ENCODE measurements at regions not wholly inside any gene's neighbourhood (a gene's known extent, or its start where the extent isn't known, plus 50 kb on each side); places are given as distances from the start of the nearest gene placed in this dataset.
"Not testable (repeated sequence)": the region's sequence is repeated elsewhere in the genome, so short reads cannot be mapped to it uniquely, and the experiment has no call there.

DNA sequence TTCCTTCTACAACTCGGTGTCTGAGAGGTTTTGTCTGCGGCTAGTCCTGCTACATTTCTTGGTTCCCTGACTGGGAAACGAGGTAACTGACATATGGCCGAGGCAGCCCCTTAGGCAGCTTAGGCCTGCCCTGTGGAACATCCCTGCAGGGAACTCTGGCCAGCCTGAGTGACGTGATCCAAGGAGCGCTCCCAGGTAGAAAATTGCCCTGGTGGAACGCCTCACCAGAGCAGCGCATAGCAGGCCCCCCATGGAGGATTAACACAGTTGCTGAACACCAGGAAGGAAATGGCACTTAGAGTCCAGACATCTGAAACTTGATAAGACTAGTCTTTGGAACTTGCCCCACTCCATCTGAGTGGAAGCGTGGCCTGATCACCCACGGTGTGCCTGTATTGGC lies 837.4 kb upstream of the NDST4 start:
- H3K9ac ChIP-seq (ENCODE audit: low read depth, low read length): no peak overlapping the region
- no peaks in the 10 kb centered on the region for H3K9me3 ChIP-seq (ENCODE audit: control insufficient read depth, insufficient read depth, low read length)
- no peaks in the 10 kb centered on the region for H3K36me3 ChIP-seq (ENCODE audit: insufficient read depth, low read length)
- no peaks in the 10 kb centered on the region for H3K4me1 ChIP-seq (ENCODE audit: insufficient read depth, low read length)

- not testable (repeated sequence) for H3K9me3 ChIP-seq (ENCODE audit: control insufficient read depth, insufficient read depth, low read length); H3K4me1 ChIP-seq (ENCODE audit: insufficient read depth, low read length); H3K9ac ChIP-seq (ENCODE audit: low read depth, low read length); H3K36me3 ChIP-seq (ENCODE audit: insufficient read depth, low read length)
Observed at GRCh38 chr4:115949974-115950743, 836.7 kb upstream of the NDST4 start.

DNA sequence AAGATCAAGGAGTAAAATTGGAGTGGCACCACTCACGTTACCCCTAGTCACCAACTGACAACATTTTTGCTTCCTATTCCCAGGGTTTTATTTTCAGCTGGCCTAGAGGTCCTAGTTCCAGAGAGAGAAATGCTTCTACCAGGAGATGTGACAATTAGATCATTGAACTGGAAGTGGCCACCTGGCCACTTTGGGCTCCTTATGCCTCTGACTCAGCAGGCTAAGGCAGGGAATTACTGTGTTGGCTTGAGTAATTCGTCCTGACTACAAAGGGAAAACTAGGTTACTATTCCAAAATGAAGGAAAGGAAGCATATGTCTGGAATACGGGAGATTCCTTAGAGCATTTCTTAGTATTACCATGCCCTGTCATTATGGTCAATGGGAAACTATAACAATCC lies 831.6 kb upstream of the NDST4 start:
- Histone ChIP-seq H3K36me3 (ENCODE audit: insufficient read depth, low read length) (no peaks in the 10 kb centered on the region), H3K9me3 (ENCODE audit: control insufficient read depth, insufficient read depth, low read length) (peaks cover 20% of the 10 kb centered on the region), H3K4me1 (ENCODE audit: insufficient read depth, low read length) (no peaks in the 10 kb centered on the region), H3K9ac (ENCODE audit: low read depth, low read length) (no peak overlapping the region)

DNA sequence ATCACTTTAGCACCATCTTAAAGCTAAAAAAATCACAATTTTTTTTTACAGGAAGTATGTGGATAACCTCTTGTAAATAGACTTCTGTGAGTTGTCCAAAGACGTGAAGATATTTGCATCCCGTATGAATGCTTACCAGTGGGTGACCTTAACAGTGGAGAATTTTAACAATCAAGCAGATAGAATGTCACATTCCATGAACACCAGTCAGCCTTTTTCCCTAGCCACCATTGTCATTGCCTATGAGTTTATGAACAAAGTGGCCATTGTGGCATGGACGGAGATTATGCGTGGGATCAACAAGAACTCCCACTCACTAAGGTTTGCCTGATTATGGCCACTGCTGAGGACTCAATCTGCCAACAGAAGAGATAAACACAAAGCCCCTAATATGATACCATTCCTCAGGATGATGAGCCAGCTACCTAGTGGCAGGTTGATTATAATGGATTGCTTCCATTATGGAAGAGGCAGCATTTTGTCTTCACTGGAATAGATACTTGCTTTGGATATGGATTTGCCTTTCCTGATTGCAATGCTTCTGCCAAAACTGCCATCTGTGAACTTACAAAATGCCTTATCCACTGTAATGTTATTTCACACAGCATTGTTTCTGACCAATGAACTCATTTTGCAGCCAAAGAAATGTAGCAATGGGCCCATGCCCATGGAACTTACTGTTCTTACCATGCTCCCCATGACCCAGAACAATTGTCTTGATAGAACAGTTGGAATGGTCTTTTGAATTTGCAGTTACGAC lies 830.9 kb upstream of the NDST4 start:
- Histone ChIP-seq H3K36me3 (ENCODE audit: insufficient read depth, low read length) (no peaks in the 10 kb centered on the region), H3K9ac (ENCODE audit: low read depth, low read length) (no peak overlapping the region), H3K4me1 (ENCODE audit: insufficient read depth, low read length) (no peaks in the 10 kb centered on the region), H3K9me3 (ENCODE audit: control insufficient read depth, insufficient read depth, low read length) (peaks cover 20% of the 10 kb centered on the region)

GRCh38 chr4:115938764-115939443 lies 825.5 kb upstream of the NDST4 start:
- Histone ChIP-seq H3K9ac (ENCODE audit: low read depth, low read length) (no peak overlapping the region), H3K36me3 (ENCODE audit: insufficient read depth, low read length) (no peaks in the 10 kb centered on the region), H3K9me3 (ENCODE audit: control insufficient read depth, insufficient read depth, low read length) (peaks cover 9% of the 10 kb centered on the region), H3K4me1 (ENCODE audit: insufficient read depth, low read length) (no peaks in the 10 kb centered on the region)

DNA sequence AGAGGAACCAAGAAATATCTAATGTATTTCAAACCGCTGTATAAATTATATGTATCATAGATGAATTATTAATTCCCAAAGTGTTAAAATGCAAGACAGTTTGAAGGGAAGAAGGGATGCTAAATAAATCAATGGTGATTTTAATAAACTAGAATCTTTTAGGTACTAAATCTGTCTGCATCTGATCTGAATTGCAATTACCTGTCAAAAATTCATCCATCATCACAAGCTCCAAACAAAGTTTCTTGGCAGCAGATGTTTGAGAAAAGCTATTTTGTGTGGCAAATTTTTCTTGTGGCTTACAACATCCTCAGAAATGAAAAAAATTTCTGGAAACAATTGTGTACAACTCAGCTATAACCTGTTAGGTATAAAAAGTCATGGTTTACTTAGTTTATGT lies 816.0 kb upstream of the NDST4 start:
- Histone ChIP-seq H3K9ac (ENCODE audit: low read depth, low read length) (no peak overlapping the region), H3K36me3 (ENCODE audit: insufficient read depth, low read length) (no peaks in the 10 kb centered on the region), H3K9me3 (ENCODE audit: control insufficient read depth, insufficient read depth, low read length) (no peaks in the 10 kb centered on the region), H3K4me1 (ENCODE audit: insufficient read depth, low read length) (no peaks in the 10 kb centered on the region)

DNA sequence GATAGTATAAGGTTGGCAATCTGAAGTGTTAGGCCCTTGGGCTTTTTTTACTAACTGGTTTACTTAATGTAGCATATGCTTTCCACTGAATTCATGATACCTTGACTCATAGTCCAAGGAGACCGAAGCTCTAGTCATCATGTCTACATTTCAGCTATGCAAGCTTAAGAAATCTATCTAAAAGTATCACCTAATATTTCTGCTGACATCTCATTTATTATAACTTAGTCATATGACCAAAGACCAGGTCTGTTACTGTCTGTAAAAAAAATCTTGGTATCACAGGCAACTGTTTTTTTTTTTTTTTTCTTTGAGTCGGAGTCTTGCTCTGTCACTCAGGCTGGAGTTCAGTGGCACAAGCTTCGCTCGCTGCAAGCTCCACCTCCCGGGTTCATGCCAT lies 814.0 kb upstream of the NDST4 start:
- Histone ChIP-seq H3K9ac (ENCODE audit: low read depth, low read length) (no peak overlapping the region), H3K36me3 (ENCODE audit: insufficient read depth, low read length) (no peaks in the 10 kb centered on the region), H3K4me1 (ENCODE audit: insufficient read depth, low read length) (no peaks in the 10 kb centered on the region), H3K9me3 (ENCODE audit: control insufficient read depth, insufficient read depth, low read length) (no peaks in the 10 kb centered on the region)

GRCh38 chr4:115923152-115923551 lies 809.7 kb upstream of the NDST4 start:
- H3K4me1 ChIP-seq (ENCODE audit: insufficient read depth, low read length): no peaks in the 10 kb centered on the region
- H3K9ac ChIP-seq (ENCODE audit: low read depth, low read length): no peak overlapping the region
- H3K36me3 ChIP-seq (ENCODE audit: insufficient read depth, low read length): no peaks in the 10 kb centered on the region
- H3K9me3 ChIP-seq (ENCODE audit: control insufficient read depth, insufficient read depth, low read length): no peaks in the 10 kb centered on the region

DNA sequence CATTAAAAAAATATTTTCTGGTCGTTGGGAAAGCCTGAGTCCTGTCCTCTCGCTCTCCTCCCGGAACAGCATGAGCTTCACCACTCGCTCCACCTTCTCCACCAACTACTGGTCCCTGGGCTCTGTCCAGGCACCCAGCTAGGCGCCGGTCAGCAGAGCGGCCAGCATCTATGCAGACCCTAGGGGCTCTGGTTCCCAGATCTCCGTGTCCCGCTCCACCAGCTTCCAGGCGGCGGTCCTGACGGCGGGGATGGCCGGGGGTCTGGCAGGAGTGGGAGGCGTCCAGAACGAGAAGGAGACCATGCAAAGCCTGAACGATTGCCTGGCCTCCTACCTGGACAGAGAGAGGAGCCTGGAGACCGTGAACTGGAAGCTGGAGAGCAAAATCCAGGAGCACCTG lies 807.2 kb upstream of the NDST4 start:
- Histone ChIP-seq H3K36me3 (ENCODE audit: insufficient read depth, low read length) (no peaks in the 10 kb centered on the region), H3K9ac (ENCODE audit: low read depth, low read length) (no peak overlapping the region), H3K9me3 (ENCODE audit: control insufficient read depth, insufficient read depth, low read length) (no peaks in the 10 kb centered on the region), H3K4me1 (ENCODE audit: insufficient read depth, low read length) (no peaks in the 10 kb centered on the region)

DNA sequence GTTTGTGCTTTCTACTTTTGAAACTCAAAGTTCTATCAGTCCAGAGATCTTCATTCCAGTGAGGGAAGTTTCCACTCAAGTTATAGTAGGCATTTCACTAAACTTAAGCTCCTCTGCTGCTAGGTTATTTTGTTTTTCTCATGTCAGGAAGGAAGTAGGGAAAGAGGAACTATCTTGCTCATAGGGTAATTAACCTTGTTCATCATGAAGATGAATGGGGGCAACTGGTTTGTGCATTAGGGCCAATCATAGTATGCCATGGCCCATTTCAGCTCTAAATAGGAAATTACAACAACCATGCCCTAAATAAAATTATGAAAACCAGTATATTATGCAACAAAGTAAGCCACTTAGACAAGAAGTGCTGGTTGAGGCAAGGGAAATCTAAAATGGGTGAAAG lies 804.7 kb upstream of the NDST4 start:
- Histone ChIP-seq H3K4me1 (ENCODE audit: insufficient read depth, low read length) (no peaks in the 10 kb centered on the region; the same call in 1 of the 2 replicates), H3K9me3 (ENCODE audit: control insufficient read depth, insufficient read depth, low read length) (no peaks in the 10 kb centered on the region), H3K36me3 (ENCODE audit: insufficient read depth, low read length) (no peaks in the 10 kb centered on the region)

GRCh38 chr4:115906428-115906827 lies 793.0 kb upstream of the NDST4 start:
- Histone ChIP-seq H3K9ac (ENCODE audit: low read depth, low read length) (no peak overlapping the region), H3K9me3 (ENCODE audit: control insufficient read depth, insufficient read depth, low read length) (no peaks in the 10 kb centered on the region; the same call in 1 of the 2 replicates)

More for the DNA sequence above, 804.7 kb upstream of the NDST4 start:
- no peak overlapping the region for H3K9ac ChIP-seq (ENCODE audit: low read depth, low read length)

GRCh38 chr4:115883847-115884246 lies 770.4 kb upstream of the NDST4 start:
- H3K9ac ChIP-seq (ENCODE audit: low read depth, low read length): no peak overlapping the region
- no peaks in the 10 kb centered on the region for H3K4me1 ChIP-seq (ENCODE audit: insufficient read depth, low read length)
- H3K36me3 ChIP-seq (ENCODE audit: insufficient read depth, low read length): no peaks in the 10 kb centered on the region
- no peaks in the 10 kb centered on the region; the same call in 1 of the 2 replicates for H3K9me3 ChIP-seq (ENCODE audit: control insufficient read depth, insufficient read depth, low read length)

More at GRCh38 chr4:115906428-115906827, 793.0 kb upstream of the NDST4 start:
- Histone ChIP-seq H3K4me1 (ENCODE audit: insufficient read depth, low read length) (no peaks in the 10 kb centered on the region), H3K36me3 (ENCODE audit: insufficient read depth, low read length) (0 out of 2 replicates have a peak, but pooled peaks cover 2% of the 10 kb centered on the region)

- Histone ChIP-seq H3K9ac (ENCODE audit: low read depth, low read length) (no peak overlapping the region), H3K36me3 (ENCODE audit: insufficient read depth, low read length) (no peaks in the 10 kb centered on the region), H3K4me1 (ENCODE audit: insufficient read depth, low read length) (no peaks in the 10 kb centered on the region), H3K9me3 (ENCODE audit: control insufficient read depth, insufficient read depth, low read length) (no peaks in the 10 kb centered on the region; the same call in 1 of the 2 replicates)
Observed at GRCh38 chr4:115883231-115883630, 769.8 kb upstream of the NDST4 start.

DNA sequence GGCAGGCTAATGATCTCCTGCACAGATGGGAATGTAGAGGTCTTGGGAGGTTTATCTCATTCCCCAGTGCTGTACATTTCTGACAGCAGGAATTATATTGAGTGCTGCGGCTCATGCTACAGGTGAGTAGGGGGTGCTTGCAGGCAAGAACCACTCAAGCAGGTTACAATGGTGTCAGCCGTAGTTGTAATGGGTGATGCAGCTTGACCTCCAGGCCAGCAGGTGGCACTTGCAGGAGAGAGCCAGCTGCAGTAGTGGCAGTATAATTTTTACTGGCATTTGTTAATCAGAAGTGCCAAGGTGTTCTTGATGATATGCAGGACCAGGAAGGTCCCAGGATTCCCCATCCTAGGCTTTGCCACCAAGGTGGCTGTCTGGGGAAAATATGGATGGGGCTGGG lies 759.6 kb upstream of the NDST4 start:
- H3K9me3 ChIP-seq (ENCODE audit: control insufficient read depth, insufficient read depth, low read length): no peaks in the 10 kb centered on the region
- no peaks in the 10 kb centered on the region for H3K4me1 ChIP-seq (ENCODE audit: insufficient read depth, low read length)
- no peak overlapping the region for H3K9ac ChIP-seq (ENCODE audit: low read depth, low read length)
- no peaks in the 10 kb centered on the region for H3K36me3 ChIP-seq (ENCODE audit: insufficient read depth, low read length)
